ENCODE measurements at regions not wholly inside any gene's neighbourhood (a gene's known extent, or its start where the extent isn't known, plus 50 kb on each side); places are given as distances from the start of the nearest gene placed in this dataset.

- Histone ChIP-seq H3K4me1 (ENCODE audit: control insufficient read depth, extremely low read depth, insufficient read depth, low read length) (peaks cover under 1% of the 10 kb centered on the region), H3K9me1 (replicated peaks; ENCODE audit: control insufficient read depth, extremely low read depth, insufficient read depth, low read length) (no peaks in the 10 kb centered on the region), H4K20me1 (replicated peaks; ENCODE audit: control insufficient read depth, extremely low read depth, insufficient read depth, low read length) (no peaks in the 10 kb centered on the region), H3K9ac (replicated peaks; ENCODE audit: extremely low read depth, insufficient read depth, low read length) (no peak overlapping the region), H3K4me2 (ENCODE audit: insufficient read depth, low read length) (no peak overlapping the region), H3K79me2 (ENCODE audit: control insufficient read depth, insufficient read depth, low read length) (no peaks in the 10 kb centered on the region), H3K27ac (ENCODE audit: insufficient read depth, low read depth, low read length) (no peak overlapping the region), H3K27me3 (ENCODE audit: control insufficient read depth in 2 of 2, insufficient read depth in 2 of 2, low read length in 2 of 2) (no peaks in the 10 kb centered on the region), H3K4me3 (replicated peaks in 1 of 3; ENCODE audit: insufficient read depth in 1 of 3, low read depth in 1 of 3, low read length in 3 of 3) (no peak overlapping the region), H2AFZ (ENCODE audit: low read depth, low read length) (no peak overlapping the region), H3K36me3 (ENCODE audit: control insufficient read depth in 2 of 2, extremely low read depth in 1 of 2, insufficient read depth in 2 of 2, low read length in 2 of 2) (no peaks in the 10 kb centered on the region), H3K9me3 (replicated peaks; ENCODE audit: control insufficient read depth, insufficient read depth, low read length) (peaks cover 2% of the 10 kb centered on the region)
- intact Hi-C loops (cut with micrococcal nuclease) = no loop called here
- POLR2A ChIA-PET = no interaction called here
- no peak for TF ChIP-seq FOS (IDR thresholded peaks at IDR 0.05; ENCODE audit: borderline replicate concordance, insufficient read depth, low read length)
- dilution Hi-C loops (cut with MboI; ENCODE audit: extremely low pct_ligation_motif_present, low sequenced_read_pairs) = no loop called here
- no TSS peak for BruUV-seq (replicated peaks)
- CTCF ChIA-PET = no interaction called here
- FAIRE-seq (no peak), DNase-seq (ENCODE audit: low read depth, low spot score) (no peak)
Observed at GRCh38 chr9:78892769-78893168, 595.8 kb downstream of the PSAT1 start.

- no TSS peak for BruUV-seq (replicated peaks)
- no peak overlapping the region for H3K9ac ChIP-seq (replicated peaks; ENCODE audit: extremely low read depth, insufficient read depth, low read length)
- DNase-seq (ENCODE audit: low read depth, low spot score) (no peak), FAIRE-seq (no peak)
- peaks cover 2% of the 10 kb centered on the region for H3K9me3 ChIP-seq (replicated peaks; ENCODE audit: control insufficient read depth, insufficient read depth, low read length)
- H3K36me3 ChIP-seq (ENCODE audit: control insufficient read depth in 2 of 2, extremely low read depth in 1 of 2, insufficient read depth in 2 of 2, low read length in 2 of 2) = no peaks in the 10 kb centered on the region
- no peak for TF ChIP-seq CTCF (IDR thresholded peaks at IDR 0.05; ENCODE audit: extremely low read depth in 1 of 2, insufficient read depth in 1 of 2, low read depth in 1 of 2, low read length in 2 of 2)
- no peak for TF ChIP-seq MAX (IDR thresholded peaks at IDR 0.05; ENCODE audit: insufficient read depth, insufficient read length)
- TF ChIP-seq EZH2 (IDR thresholded peaks at IDR 0.05; ENCODE audit: borderline replicate concordance, low read depth, low read length, severe bottlenecking) = no peak
- TF ChIP-seq GATA2 (IDR thresholded peaks at IDR 0.05; ENCODE audit: insufficient read depth, insufficient read length, low read depth, low read length) = no peak
- no peak for TF ChIP-seq FOS (IDR thresholded peaks at IDR 0.05; ENCODE audit: borderline replicate concordance, insufficient read depth, low read length)
- TF ChIP-seq JUN (IDR thresholded peaks at IDR 0.05; ENCODE audit: borderline replicate concordance, insufficient read depth, insufficient read length, low read depth) = no peak
- TF ChIP-seq POLR2AphosphoS5 (IDR thresholded peaks at IDR 0.05; ENCODE audit: insufficient read depth, low read depth, low read length) = no peak
- TF ChIP-seq MYC (IDR thresholded peaks at IDR 0.05; ENCODE audit: low read depth, low read length) = no peak
- TF ChIP-seq POLR2A (IDR thresholded peaks at IDR 0.05; ENCODE audit: low read depth, low read length) = no peak
- no peaks in the 10 kb centered on the region for H3K79me2 ChIP-seq (ENCODE audit: control insufficient read depth, insufficient read depth, low read length)
- H2AFZ ChIP-seq (ENCODE audit: low read depth, low read length) = no peak overlapping the region
- H3K9me1 ChIP-seq (replicated peaks; ENCODE audit: control insufficient read depth, extremely low read depth, insufficient read depth, low read length) = no peaks in the 10 kb centered on the region
- POLR2A ChIA-PET = no interaction called here
- CTCF ChIA-PET = no interaction called here
- intact Hi-C loops (cut with micrococcal nuclease) (no loop called here), dilution Hi-C loops (cut with MboI; ENCODE audit: extremely low pct_ligation_motif_present, low sequenced_read_pairs) (no loop called here)
- H3K27me3 ChIP-seq (ENCODE audit: control insufficient read depth in 2 of 2, insufficient read depth in 2 of 2, low read length in 2 of 2) = no peaks in the 10 kb centered on the region
- no peak overlapping the region for H3K4me3 ChIP-seq (replicated peaks in 1 of 3; ENCODE audit: insufficient read depth in 1 of 3, low read depth in 1 of 3, low read length in 3 of 3)
- no peak overlapping the region for H3K4me2 ChIP-seq (ENCODE audit: insufficient read depth, low read length)
- no peaks in the 10 kb centered on the region for H4K20me1 ChIP-seq (replicated peaks; ENCODE audit: control insufficient read depth, extremely low read depth, insufficient read depth, low read length)
- peaks cover 8% of the 10 kb centered on the region for H3K4me1 ChIP-seq (ENCODE audit: control insufficient read depth, extremely low read depth, insufficient read depth, low read length)
- H3K27ac ChIP-seq (ENCODE audit: insufficient read depth, low read depth, low read length) = no peak overlapping the region
Observed at GRCh38 chr9:78893774-78894401, 597.0 kb downstream of the PSAT1 start.
